ENCODE measurements at regions not wholly inside any gene's neighbourhood (a gene's known extent, or its start where the extent isn't known, plus 50 kb on each side); places are given as distances from the start of the nearest gene placed in this dataset.

GRCh38 chr14:87879389-87879788 is 113.6 kb downstream of the GALC start:
- H3K4me2 ChIP-seq: no peak overlapping the region
- no peak overlapping the region for H2AFZ ChIP-seq
- WGBS (ENCODE audit: low lambda C conversion rate, missing lambda C conversion rate): 83% methylated on average over 5 of the region's 5 CpGs
- no peaks in the 10 kb centered on the region for H3K4me1 ChIP-seq (ENCODE audit: insufficient read depth)
- no peaks in the 10 kb centered on the region for H3K9me3 ChIP-seq (ENCODE audit: low read depth)
- H3K27ac ChIP-seq: no peak overlapping the region
- TF ChIP-seq EZH2phosphoT487 (IDR thresholded peaks at IDR 0.05; ENCODE audit: low read depth, severe bottlenecking, unreplicated experiment): no peak
- TF ChIP-seq, protein P1, sequence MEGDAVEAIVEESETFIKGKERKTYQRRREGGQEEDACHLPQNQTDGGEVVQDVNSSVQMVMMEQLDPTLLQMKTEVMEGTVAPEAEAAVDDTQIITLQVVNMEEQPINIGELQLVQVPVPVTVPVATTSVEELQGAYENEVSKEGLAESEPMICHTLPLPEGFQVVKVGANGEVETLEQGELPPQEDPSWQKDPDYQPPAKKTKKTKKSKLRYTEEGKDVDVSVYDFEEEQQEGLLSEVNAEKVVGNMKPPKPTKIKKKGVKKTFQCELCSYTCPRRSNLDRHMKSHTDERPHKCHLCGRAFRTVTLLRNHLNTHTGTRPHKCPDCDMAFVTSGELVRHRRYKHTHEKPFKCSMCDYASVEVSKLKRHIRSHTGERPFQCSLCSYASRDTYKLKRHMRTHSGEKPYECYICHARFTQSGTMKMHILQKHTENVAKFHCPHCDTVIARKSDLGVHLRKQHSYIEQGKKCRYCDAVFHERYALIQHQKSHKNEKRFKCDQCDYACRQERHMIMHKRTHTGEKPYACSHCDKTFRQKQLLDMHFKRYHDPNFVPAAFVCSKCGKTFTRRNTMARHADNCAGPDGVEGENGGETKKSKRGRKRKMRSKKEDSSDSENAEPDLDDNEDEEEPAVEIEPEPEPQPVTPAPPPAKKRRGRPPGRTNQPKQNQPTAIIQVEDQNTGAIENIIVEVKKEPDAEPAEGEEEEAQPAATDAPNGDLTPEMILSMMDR (IDR thresholded peaks at IDR 0.05; ENCODE audit: poor library complexity): no peak
- TF ChIP-seq EZH2 (IDR thresholded peaks at IDR 0.05; ENCODE audit: borderline replicate concordance): no peak
- no peak for DNase-seq (ENCODE audit: low spot score)
- no peak overlapping the region for H3K4me3 ChIP-seq
- no peaks in the 10 kb centered on the region for H4K20me1 ChIP-seq (ENCODE audit: insufficient read depth, poor library complexity, severe bottlenecking)
- H3K79me2 ChIP-seq: no peaks in the 10 kb centered on the region
- H3K36me3 ChIP-seq (replicated peaks; ENCODE audit: insufficient read depth, low read depth): no peaks in the 10 kb centered on the region
- H3K27me3 ChIP-seq: no peaks in the 10 kb centered on the region
- H3K9me2 ChIP-seq (replicated peaks; ENCODE audit: insufficient read depth): no peaks in the 10 kb centered on the region

DNA sequence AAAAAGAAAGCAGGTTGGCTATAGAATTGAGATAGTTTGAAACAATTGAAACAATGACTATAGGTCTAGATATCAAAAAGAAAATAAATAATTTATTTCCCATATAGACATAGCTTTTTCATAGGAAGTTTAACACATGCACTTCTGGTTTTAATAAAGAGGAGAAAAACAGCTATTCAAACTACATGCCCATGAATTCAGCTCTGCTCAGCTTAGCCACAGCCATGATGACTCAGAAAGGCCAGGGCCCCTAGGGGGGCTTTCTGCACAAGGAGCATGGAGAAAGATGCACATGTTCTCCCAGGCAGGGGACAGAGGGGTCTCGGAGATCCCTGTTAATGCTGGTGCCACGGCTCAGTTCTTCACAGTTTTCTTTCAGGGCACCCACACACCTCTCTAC is 114.0 kb downstream of the GALC start:
- Histone ChIP-seq H3K4me2 (no peak overlapping the region), H4K20me1 (ENCODE audit: insufficient read depth, poor library complexity, severe bottlenecking) (no peaks in the 10 kb centered on the region), H3K4me1 (ENCODE audit: insufficient read depth) (no peaks in the 10 kb centered on the region), H3K4me3 (no peak overlapping the region), H3K27me3 (no peaks in the 10 kb centered on the region), H3K79me2 (no peaks in the 10 kb centered on the region), H3K27ac (no peak overlapping the region), H2AFZ (no peak overlapping the region), H3K9me2 (replicated peaks; ENCODE audit: insufficient read depth) (no peaks in the 10 kb centered on the region), H3K36me3 (replicated peaks; ENCODE audit: insufficient read depth, low read depth) (no peaks in the 10 kb centered on the region), H3K9me3 (ENCODE audit: low read depth) (no peaks in the 10 kb centered on the region)
- no peak for DNase-seq (ENCODE audit: low spot score)
- WGBS (ENCODE audit: low lambda C conversion rate, missing lambda C conversion rate): 38% methylated on average over 2 of the region's 2 CpGs
- TF ChIP-seq, protein P1 (IDR thresholded peaks at IDR 0.05; ENCODE audit: poor library complexity): no peak
- TF ChIP-seq EZH2phosphoT487 (IDR thresholded peaks at IDR 0.05; ENCODE audit: low read depth, severe bottlenecking, unreplicated experiment) (no peak), EZH2 (IDR thresholded peaks at IDR 0.05; ENCODE audit: borderline replicate concordance) (no peak)

DNA sequence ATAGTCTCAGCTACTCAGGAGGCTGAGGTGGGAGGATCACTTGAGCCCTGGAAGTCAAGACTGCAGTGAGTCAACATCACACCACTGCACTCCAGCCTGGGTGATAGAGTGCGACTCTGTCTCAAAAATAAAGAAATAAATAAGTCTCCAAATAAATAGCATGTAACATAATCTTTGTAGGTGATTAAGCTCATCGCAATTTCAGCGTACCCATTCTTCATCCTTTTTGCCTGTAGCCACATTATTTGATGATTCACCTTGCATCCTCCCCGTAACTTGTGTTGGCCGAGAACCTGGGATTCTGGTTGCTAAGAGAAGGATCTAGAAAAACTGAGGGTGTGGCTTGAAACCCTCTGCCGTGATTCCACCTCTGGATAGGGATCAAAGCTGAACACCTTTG is 115.1 kb downstream of the GALC start:
- Histone ChIP-seq H3K79me2 (no peaks in the 10 kb centered on the region), H3K4me3 (no peak overlapping the region), H3K27ac (no peak overlapping the region), H3K4me2 (no peak overlapping the region), H2AFZ (no peak overlapping the region), H3K9me3 (ENCODE audit: low read depth) (no peaks in the 10 kb centered on the region), H3K4me1 (ENCODE audit: insufficient read depth) (no peaks in the 10 kb centered on the region), H3K27me3 (no peaks in the 10 kb centered on the region), H3K36me3 (replicated peaks; ENCODE audit: insufficient read depth, low read depth) (no peaks in the 10 kb centered on the region), H4K20me1 (ENCODE audit: insufficient read depth, poor library complexity, severe bottlenecking) (no peaks in the 10 kb centered on the region), H3K9me2 (replicated peaks; ENCODE audit: insufficient read depth) (no peaks in the 10 kb centered on the region)
- WGBS (ENCODE audit: low lambda C conversion rate, missing lambda C conversion rate): 95% methylated on average over 6 of the region's 6 CpGs
- TF ChIP-seq, protein P1 (IDR thresholded peaks at IDR 0.05; ENCODE audit: poor library complexity): no peak
- TF ChIP-seq EZH2 (IDR thresholded peaks at IDR 0.05; ENCODE audit: borderline replicate concordance) (no peak), EZH2phosphoT487 (IDR thresholded peaks at IDR 0.05; ENCODE audit: low read depth, severe bottlenecking, unreplicated experiment) (no peak)
- no peak for DNase-seq (ENCODE audit: low spot score)

DNA sequence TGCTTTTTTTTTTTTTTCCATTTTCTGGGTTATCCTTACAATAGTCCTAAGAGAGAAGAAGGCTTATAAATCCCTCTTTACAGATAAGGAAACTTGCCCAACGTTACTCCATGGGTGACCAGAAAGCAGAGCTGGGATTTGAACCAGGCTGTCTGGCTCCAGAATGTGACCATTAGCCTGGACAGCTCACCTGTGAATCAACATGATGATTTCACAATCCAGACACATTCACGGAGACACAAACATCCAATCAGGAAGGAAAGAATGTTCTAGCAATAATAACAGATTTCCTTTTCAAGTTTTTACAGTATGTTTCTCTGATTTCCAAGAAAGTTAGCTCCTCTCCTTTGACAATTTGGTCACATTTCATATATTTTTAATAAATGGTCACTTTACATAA is 118.3 kb downstream of the GALC start:
- no peaks in the 10 kb centered on the region for H3K27me3 ChIP-seq
- H4K20me1 ChIP-seq (ENCODE audit: insufficient read depth, poor library complexity, severe bottlenecking): no peaks in the 10 kb centered on the region
- no peak overlapping the region for H2AFZ ChIP-seq
- no peak for DNase-seq (ENCODE audit: low spot score)
- no peak overlapping the region for H3K4me3 ChIP-seq
- no peaks in the 10 kb centered on the region for H3K9me3 ChIP-seq (ENCODE audit: low read depth)
- no peak overlapping the region for H3K4me2 ChIP-seq
- H3K4me1 ChIP-seq (ENCODE audit: insufficient read depth): peaks cover 3% of the 10 kb centered on the region
- TF ChIP-seq EZH2 (IDR thresholded peaks at IDR 0.05; ENCODE audit: borderline replicate concordance) (no peak), EZH2phosphoT487 (IDR thresholded peaks at IDR 0.05; ENCODE audit: low read depth, severe bottlenecking, unreplicated experiment) (no peak)
- TF ChIP-seq, protein P1 (IDR thresholded peaks at IDR 0.05; ENCODE audit: poor library complexity): no peak
- H3K9me2 ChIP-seq (replicated peaks; ENCODE audit: insufficient read depth): no peaks in the 10 kb centered on the region
- WGBS (ENCODE audit: low lambda C conversion rate, missing lambda C conversion rate): 40% methylated on average over 2 of the region's 2 CpGs
- no peaks in the 10 kb centered on the region for H3K79me2 ChIP-seq
- no peak overlapping the region for H3K27ac ChIP-seq
- H3K36me3 ChIP-seq (replicated peaks; ENCODE audit: insufficient read depth, low read depth): no peaks in the 10 kb centered on the region

All from hepatocyte (in vitro differentiated cells).